DMS79 treated with DMSO at 0.1 percent for 48 hours (cell line): ENCODE measurements at regions not wholly inside any gene's neighbourhood (a gene's known extent, or its start where the extent isn't known, plus 50 kb on each side); places are given as distances from the start of the nearest gene placed in this dataset.
A peak's percentile ranks its signal among the peaks of the same experiment; 100 is the strongest.
"Not testable (repeated sequence)": the region's sequence is repeated elsewhere in the genome, so short reads cannot be mapped to it uniquely, and the experiment has no call there.

Source experiments
- DNase-seq: peaks from one replicate; lab custom pipeline; 2025; lab: John Stamatoyannopoulos, UW

DNA sequence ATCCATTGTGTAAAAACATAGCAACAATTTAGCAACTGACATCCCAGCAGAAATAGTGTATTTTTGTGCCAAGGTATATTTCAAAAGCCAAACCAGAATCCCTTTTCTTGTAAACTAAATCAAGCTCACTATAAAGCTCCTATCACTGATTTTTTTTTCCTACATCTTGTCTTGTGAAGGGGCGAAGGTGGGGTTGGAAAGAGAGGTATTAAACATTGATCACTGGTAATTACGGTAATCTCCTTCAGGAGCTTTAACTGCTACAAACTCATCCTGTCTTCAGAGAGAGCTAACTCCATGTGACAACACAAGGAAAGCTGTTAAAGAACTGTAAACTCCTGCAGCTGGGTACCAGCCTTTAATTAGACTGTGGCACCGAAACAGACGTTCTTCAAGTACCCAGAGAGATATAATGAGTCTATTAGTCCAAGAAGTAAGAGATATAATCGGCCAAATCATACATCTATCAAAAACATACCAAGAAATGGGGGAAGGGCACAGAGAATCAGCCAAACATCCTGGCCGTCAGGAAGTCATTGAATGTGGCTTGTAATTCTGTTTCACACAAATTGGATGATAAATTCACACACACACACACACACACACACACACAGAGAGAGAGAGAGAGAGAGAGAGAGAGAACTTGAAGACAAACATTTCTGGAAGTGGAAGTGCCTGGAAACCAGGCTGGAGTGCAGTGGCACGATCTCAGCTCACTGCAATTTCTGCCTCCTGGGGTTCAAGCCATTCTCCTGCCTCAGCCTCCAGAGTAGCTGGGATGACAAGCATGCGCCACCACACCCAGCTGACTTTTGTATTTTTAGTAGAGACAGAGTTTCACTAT is 111.9 kb upstream of the PPARGC1A start:
- DNase-seq: no peak

GRCh38 chr4:24000470-24000831 is 110.6 kb upstream of the PPARGC1A start:
- no peak for DNase-seq

DNA sequence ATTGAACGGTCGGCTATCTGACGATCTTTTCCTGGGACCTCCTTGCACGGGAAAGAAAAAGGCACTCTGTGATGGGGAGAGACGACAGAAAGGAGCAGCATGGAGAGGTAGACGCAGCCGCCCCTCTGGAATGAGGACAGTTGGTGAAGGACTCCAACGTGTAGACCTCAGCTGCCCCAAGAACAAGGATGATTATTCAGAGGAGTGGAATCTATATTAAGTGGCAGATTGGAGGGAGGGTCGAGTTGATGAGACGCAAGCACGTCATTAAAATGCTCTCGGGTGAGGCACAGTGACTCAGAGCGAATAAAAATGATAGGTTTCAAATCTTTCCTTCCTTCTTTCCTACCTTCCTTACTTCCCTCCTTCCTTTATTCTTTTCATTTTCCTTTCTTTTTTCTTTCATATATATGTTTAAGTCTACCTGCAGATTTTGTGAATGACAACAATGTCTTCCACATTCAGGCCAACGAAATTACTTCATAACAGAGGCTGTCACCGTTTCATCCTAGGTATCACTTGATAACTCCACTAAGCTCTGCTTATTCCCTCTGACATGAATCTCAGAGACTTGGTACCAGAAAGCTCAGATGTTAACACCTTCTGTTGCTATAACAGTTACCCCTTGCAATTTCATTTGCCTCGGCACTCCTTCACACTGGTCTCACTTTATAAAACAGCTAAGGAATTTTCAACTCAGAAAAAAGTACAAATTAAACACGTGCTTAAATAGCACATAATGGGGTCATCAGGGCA is 110.0 kb upstream of the PPARGC1A start:
- DNase-seq: no peak

GRCh38 chr4:23993373-23993772 is 103.5 kb upstream of the PPARGC1A start:
- DNase-seq: no peak

- peak; percentile 6 for DNase-seq
These were observed 101.6 kb upstream of the PPARGC1A start for GRCh38 chr4:23991444-23991843.

- no peak for DNase-seq
These were observed 96.4 kb upstream of the PPARGC1A start for GRCh38 chr4:23986270-23986669.

GRCh38 chr4:23981328-23981727 is 91.5 kb upstream of the PPARGC1A start:
- DNase-seq: no peak

DNA sequence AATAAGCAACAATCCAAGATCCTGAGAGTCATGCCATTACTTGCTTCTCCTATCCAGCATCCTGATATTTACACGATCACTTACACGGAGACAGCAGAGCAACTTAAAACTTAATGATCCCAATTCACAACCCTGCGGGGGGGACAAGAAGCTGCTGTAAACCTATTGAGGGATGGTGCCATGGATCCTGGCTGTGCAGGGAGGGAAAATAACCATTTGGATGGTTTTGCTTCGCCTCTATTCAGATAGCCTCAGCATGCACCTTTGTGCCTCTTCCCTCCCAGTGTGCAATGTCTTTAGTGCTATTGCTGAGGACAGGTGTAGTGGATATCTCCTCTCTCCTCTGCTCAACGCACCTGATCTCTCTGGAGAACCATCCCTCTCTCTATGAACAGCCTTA is 89.7 kb upstream of the PPARGC1A start:
- DNase-seq: no peak

DNA sequence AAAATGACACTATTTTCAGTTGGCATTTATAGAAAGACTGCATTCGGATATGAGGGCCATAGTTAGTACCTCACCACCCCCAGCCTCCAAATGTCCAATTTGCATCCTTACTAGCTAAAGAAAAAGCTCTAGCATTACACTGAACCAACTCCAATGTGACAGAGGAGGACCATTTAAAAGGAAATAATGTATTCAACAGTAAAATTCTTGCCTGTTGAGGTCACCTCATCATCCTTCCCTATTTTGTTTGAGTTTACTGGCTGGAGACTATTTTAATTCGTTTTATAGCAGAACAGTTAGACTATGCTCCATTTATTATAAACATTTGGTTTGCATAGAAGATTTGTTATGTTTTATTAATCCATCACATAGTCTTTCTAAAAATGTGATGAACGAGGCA is 88.2 kb upstream of the PPARGC1A start:
- DNase-seq: no peak

- no peak for DNase-seq
These were observed 86.6 kb upstream of the PPARGC1A start for GRCh38 chr4:23976423-23976822.

GRCh38 chr4:23973308-23973855 is 83.5 kb upstream of the PPARGC1A start:
- DNase-seq: peak; percentile 2

DNA sequence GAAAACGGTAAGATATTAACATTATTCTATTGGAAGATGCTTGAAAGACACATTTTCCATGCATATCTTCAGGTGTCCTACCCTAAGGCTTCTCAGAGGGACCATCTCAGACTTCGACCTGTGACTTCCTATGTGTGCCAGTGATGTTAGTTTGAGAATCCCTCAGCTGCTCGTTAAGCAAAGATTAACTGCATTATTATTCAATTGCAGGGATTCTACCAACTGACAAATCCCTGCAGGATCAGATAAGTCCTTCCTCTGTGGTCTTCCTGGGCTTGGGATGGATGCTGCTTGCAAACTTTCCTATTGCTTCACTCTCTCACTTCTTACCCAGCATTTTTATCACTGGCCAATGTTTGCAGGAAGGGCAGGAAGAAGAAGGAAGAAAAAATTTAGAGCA is 83.0 kb upstream of the PPARGC1A start:
- DNase-seq: no peak

DNA sequence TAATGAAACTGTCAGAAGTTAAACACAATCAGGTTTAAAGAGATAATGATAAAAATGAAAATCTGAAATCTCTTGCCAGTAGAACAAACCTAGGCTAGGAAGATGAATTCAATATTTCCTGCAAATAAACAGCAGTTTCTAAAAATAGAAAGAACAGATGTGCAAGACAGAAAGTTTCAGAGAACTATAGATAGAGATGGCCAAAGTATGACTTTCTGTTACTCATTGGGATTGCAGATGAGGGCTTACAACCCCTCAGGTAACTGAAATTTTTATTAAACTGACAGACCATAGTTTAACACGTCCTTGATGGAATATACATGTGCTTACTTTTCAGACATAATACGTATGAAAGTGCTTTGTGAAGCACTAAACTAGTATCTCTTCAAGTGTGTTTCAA is 82.3 kb upstream of the PPARGC1A start:
- DNase-seq: no peak

DNA sequence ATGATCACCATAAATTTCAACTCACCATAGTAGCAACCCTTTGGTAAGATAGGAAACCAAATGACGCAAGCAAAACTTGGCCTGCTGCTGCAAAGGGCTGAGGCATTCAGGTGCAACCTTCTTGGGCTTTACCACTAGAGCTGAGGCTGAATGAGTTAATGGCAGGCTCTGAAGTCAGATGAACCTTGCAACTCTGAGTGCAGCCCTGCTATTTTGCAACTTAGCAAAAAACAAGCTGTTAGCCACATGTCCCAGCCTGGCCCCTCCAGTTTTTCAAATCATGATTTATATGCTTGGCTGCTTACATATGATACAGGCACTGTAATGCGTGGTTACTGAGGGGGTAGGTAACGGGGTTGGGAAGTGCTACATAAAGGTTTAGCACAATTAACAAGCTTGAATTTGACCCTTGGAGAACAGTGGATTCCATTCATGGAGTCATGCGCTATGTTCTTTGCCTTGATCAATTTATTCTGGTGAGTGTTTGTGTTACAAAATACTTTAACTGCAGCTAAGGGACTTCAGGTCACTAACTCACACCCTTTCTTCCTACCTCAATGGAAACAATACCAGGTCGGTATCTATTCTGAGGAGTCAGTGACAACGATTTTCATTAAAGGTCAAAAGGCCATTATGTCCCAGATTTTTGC is 80.5 kb upstream of the PPARGC1A start:
- no peak for DNase-seq

- DNase-seq: no peak
These were observed 79.8 kb upstream of the PPARGC1A start for GRCh38 chr4:23969635-23970145.

GRCh38 chr4:23967281-23967680 is 77.4 kb upstream of the PPARGC1A start:
- DNase-seq: no peak

GRCh38 chr4:23966725-23967124 is 76.9 kb upstream of the PPARGC1A start:
- DNase-seq: no peak

GRCh38 chr4:23962462-23962861 is 72.6 kb upstream of the PPARGC1A start:
- no peak for DNase-seq

GRCh38 chr4:23961395-23961794 is 71.5 kb upstream of the PPARGC1A start:
- DNase-seq: not testable (repeated sequence)

DNA sequence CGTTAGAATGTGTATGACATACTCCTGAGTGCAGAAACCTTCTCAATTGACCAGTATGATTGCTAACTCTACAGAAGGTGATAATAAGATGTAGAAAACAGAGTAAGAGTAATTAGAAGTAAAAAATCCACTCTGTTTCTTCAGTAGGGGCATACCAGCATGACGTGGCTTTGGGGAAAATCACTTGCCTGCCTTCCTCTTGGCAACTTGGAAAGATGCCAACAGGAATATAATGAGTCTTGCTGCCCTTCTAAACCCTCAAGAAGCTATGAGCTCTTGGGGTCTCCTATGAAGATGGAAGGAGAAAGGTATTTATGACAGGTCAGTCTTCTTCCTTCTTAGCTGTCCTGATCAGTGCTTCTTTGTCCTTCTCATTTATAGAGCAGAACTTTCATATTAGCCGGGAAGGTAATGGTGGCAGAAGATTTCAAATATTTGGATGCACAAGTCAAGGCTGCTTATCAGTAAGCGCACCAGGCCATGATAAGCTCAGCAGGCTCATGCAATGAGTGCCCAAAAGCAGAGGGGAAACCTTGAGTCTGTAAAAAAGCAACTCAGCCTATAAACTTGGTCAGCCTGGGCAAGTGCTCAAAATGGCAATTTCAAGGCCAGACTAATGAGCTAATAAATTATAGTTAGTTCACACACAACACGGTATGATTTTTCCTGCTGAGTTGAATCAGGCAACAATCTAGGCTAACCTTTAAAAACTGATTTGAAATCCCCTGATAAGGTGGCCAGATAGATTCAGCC is 69.7 kb upstream of the PPARGC1A start:
- no peak for DNase-seq

GRCh38 chr4:23958749-23959148 is 68.9 kb upstream of the PPARGC1A start:
- no peak for DNase-seq

DNA sequence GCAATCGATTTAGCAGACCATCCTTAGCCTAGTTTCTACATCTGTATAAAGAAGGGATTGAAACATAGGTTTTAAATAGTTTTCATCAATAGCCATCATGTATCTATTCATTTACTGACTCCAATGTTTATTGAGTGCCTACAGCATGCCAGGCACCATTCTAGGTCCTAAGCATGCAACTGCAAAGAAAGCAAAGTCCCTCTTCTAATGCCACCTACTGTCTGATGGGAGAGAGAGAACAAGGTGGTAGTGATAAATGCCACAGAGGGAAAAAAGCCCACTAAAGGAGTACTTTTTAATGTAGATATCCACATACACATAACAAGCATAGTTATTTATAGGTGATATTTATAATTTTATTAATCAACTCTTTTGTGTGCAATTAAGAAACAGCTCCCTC is 67.6 kb upstream of the PPARGC1A start:
- no peak for DNase-seq
